GM18951 (cell line): ENCODE measurements at regions not wholly inside any gene's neighbourhood (a gene's known extent, or its start where the extent isn't known, plus 50 kb on each side); places are given as distances from the start of the nearest gene placed in this dataset.

Source experiments
- POLR2A ChIP-seq: IDR thresholded peaks from 4 replicates; pipeline ENCODE4 v1.6.1; 2011; ENCODE audit warnings: mild to moderate bottlenecking; ENCODE audit not compliant: insufficient read length, insufficient read depth; ENCODE audit errors: extremely low read depth
- in situ Hi-C: fragments of 300-500 bp; cut with MboI; formaldehyde crosslinking; loops from one replicate; pipeline ENCODE4 v1.12.0; 2022; ENCODE audit warnings: low sequenced_read_pairs, mixed read lengths, inconsistent platforms; ENCODE audit not compliant: unreplicated experiment

- TF ChIP-seq POLR2A: no peak
- in situ Hi-C loops: no loop called here
Measured at GRCh38 chr2:58878778-58879177, 637.7 kb upstream of the FANCL start.

GRCh38 chr2:58876126-58876525 lies 635.0 kb upstream of the FANCL start:
- no peak for TF ChIP-seq POLR2A
- in situ Hi-C loops: no loop called here

- no peak for TF ChIP-seq POLR2A
- in situ Hi-C loops: no loop called here
Measured at GRCh38 chr2:58875436-58875835, 634.3 kb upstream of the FANCL start.

GRCh38 chr2:58871469-58872142 lies 630.5 kb upstream of the FANCL start:
- no peak for TF ChIP-seq POLR2A
- in situ Hi-C loops: no loop called here

- TF ChIP-seq POLR2A: no peak
- in situ Hi-C loops: no loop called here
Measured at GRCh38 chr2:58870704-58871103, 629.6 kb upstream of the FANCL start.

- in situ Hi-C loops: no loop called here
- TF ChIP-seq POLR2A: no peak
Measured at GRCh38 chr2:58866946-58867345, 625.8 kb upstream of the FANCL start.

- in situ Hi-C loops: no loop called here
- no peak for TF ChIP-seq POLR2A
Measured at GRCh38 chr2:58866527-58866926, 625.4 kb upstream of the FANCL start.

GRCh38 chr2:58866040-58866439 lies 624.9 kb upstream of the FANCL start:
- in situ Hi-C loops: no loop called here
- TF ChIP-seq POLR2A: no peak

- in situ Hi-C loops: no loop called here
- TF ChIP-seq POLR2A: no peak
Measured at GRCh38 chr2:58865436-58865835, 624.3 kb upstream of the FANCL start.

GRCh38 chr2:58862244-58862643 lies 621.1 kb upstream of the FANCL start:
- in situ Hi-C loops: no loop called here
- TF ChIP-seq POLR2A: no peak

GRCh38 chr2:58860586-58860985 lies 619.5 kb upstream of the FANCL start:
- TF ChIP-seq POLR2A: no peak
- in situ Hi-C loops: no loop called here

- TF ChIP-seq POLR2A: no peak
- in situ Hi-C loops: no loop called here
Measured at GRCh38 chr2:58856100-58856499, 615.0 kb upstream of the FANCL start.

- in situ Hi-C loops: no loop called here
- TF ChIP-seq POLR2A: no peak
Measured at GRCh38 chr2:58853420-58853819, 612.3 kb upstream of the FANCL start.

- TF ChIP-seq POLR2A: no peak
- in situ Hi-C loops: no loop called here
Measured at GRCh38 chr2:58852905-58853304, 611.8 kb upstream of the FANCL start.

- in situ Hi-C loops: no loop called here
- no peak for TF ChIP-seq POLR2A
Measured at GRCh38 chr2:58852243-58852642, 611.1 kb upstream of the FANCL start.
